HG02623 (cell line): ENCODE measurements at regions not wholly inside any gene's neighbourhood (a gene's known extent, or its start where the extent isn't known, plus 50 kb on each side); places are given as distances from the start of the nearest gene placed in this dataset.
"Not testable (repeated sequence)": the region's sequence is repeated elsewhere in the genome, so short reads cannot be mapped to it uniquely, and the experiment has no call there.

ENCODE experiments used
- ATAC-seq: cut with Tn5 transposase; IDR thresholded peaks from one replicate; pipeline ENCODE4 v1.9.1; 2021; ENCODE audit warnings: moderate library complexity; ENCODE audit not compliant: unreplicated experiment

DNA sequence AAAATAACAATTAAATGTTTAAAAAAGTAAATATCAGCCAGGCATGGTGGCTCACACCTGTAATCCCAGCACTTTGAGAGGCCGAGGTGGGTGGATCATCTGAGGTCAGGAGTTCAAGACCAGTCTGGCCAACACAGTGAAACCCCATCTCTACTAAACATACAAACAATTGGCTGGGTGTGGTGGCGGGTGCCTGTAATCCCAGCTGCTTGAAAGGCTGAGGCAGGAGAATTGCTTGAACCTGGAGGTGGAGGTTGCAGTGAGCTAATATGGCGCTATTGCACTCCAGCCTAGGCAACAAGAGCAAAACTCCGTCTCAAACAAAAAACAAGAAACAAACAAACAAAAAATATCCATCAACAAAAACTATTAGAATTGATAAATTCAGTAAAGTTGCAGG is 77.5 kb downstream of the SNX5 start:
- ATAC-seq: not testable (repeated sequence)

DNA sequence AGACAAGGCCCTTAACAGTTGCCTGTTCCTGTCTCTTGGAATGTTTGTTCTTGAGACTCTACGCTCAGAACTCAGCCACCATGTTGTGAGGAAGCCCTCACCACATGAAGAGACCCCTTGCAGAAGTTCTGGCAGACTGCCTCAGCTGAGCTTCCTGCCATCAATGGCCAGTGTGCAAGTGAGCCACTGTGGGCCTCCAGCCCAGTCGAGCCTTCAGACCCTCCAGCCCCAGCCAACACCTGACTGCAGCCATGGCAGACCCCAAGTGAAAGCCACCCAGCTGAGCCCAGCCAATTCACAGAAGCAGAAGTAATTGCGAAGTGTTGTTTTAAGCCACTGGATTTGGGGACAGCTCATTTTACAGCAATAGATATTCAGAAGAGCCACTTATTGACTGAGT is 78.3 kb downstream of the SNX5 start:
- no peak for ATAC-seq

DNA sequence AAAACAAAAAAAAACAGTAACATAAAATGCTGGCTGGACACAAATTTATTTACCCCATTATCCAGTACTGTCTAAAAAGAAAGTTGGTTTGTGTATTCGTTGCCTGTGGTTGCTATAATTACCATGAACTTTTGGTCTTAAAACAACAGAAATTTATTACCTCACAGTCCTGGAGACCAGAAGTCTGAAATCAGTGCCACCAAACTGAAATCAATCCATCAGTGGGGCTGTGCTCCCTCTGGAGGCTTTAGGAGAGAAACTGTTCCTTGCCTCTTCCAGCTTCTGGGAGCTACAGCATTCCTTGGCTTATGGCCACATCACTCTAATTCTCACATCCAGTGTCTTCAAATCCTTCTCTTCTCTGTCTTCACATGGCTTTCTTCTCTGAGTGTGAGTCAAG is 79.4 kb downstream of the SNX5 start:
- ATAC-seq: no peak

DNA sequence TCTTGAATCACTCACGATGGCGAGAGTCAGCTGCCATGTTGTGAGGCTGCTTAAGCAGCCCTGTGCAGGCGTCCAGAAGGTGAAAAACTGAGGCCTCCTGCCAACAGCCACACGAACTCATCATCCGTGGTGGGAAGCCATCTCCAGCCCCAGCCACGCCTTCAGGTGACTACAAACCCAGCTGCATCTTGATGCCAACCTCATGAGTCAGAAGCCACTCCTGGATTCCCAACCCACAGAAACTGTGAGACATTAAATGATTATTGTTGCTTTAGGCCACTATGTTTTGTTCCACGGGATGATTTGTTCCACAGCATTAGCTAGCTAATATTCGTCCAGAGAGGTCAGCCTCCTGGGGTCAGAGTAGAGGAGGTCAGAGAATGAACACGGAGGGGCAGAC is 80.5 kb downstream of the SNX5 start:
- ATAC-seq: no peak

DNA sequence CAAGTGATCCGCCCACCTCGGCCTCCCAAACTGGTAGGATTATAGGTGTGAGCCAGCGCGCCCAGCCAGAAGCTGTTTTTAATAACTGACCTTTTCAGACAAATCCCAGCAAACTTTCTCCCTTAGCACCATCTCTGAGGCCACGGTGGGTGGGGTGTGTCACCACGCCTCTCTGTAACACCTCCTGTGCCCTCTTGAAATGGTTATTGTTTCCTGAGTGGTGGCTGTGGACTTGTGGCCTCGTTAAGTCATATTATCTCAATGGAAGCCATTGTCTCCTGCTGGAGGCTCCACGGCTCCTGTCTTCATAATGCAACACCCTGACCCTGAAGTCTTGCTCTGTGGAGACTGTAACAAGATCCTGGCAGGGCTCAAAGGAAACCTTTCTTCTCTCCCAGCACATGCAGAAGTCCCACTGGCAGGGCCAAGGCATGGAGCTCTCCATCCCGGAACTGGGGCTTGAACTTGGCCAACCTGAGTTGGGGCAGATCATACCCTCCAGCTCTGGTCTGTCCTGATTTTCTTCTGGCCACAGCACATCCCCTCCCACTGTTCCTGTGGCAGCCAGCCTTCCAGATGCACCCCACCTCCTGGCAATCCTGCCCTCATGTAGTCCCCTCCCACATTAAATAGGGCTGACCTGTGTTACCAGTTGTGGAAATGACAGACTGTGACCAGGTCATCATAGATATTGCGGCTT is 81.1 kb downstream of the SNX5 start:
- no peak for ATAC-seq

GRCh38 chr20:17885544-17885943 is 83.0 kb downstream of the SNX5 start:
- ATAC-seq: no peak

DNA sequence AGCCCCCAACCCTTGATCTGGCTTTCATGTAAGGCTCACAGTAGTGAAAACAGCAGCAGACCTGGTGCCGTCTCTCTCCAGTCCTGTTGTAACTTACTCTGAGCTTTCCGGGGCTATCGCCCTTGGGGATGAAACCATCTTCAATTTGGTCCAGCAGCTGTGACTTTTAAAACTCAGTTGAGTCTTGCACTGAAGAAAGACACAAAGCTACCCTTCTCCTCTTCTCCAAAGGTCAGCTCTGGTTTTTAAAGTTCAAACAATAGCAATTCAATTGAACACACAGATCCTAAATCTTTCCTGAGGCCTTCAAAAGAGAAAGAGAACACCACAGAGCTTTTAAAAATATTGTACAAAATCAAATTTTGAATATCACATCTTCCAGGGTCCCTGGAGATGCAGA is 83.5 kb downstream of the SNX5 start:
- no peak for ATAC-seq

DNA sequence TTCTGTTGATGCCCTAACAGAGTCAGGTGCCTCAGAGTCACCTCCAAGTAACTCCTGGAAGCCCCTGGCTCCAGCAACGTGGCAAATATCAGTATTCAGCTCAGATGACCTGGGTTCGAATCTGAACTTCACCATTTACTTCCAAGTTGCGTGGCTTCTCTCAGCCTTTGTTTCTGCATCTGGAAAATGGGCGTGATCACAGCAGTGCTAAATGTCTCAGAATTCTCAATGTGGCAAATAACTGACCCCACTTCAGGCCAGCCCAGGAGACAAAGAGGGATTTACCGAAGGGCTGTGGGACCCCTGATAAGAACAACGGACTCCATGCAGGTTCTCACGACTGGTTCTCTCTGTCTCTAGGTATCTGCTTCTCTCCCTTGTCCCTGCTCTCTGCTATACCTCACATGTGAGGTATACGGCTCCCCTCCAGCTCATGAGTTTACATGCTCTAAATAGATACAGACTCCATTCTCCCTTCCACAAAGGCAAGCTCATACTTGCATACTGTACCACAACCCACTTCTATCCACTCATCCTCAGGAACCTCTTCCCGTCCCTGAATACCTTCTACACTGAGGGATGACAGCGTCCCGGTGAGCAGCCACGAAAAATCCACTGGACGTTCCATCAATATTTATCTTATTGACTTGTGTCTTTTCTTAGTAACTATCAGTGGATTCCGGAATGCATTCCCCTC is 84.1 kb downstream of the SNX5 start:
- ATAC-seq: no peak

- no peak for ATAC-seq
These were observed 84.8 kb downstream of the SNX5 start for GRCh38 chr20:17883592-17884306.

DNA sequence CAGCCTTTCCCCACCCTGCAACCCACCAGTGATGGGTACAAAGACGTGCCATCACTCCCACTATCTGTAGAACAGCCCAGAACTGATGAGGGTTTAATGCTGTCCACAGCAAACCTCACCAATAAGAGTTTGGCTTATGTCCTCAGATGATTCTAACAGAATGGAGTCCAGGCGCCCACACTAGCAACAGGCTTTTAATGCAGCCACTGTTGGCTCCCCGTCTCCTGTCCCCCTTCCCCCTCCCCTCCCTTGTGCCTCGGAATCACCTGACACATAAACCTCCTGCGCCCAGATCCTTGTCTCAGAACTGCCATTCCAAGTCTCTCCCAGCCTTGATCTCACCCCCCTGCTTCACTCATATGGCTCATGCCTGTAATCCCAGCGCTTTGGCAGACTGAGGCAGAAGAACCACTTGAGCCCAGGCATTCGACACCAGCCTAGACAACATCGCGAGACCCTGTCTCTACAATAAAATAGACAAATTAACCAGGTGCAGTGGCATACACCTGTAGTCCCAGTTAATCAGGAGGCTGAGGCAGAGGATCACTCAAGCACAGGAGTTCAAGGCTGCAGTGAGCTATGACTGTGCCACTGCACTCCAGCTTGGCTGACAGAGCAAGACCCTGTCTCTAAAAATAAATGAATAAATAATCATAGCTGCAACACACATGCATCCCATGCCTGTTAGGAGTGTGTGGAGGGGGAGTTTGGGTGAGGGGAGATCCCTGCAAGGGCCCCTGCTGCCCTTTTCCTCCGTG is 85.6 kb downstream of the SNX5 start:
- no peak for ATAC-seq

- ATAC-seq: no peak
These were observed 86.3 kb downstream of the SNX5 start for GRCh38 chr20:17882065-17882833.

DNA sequence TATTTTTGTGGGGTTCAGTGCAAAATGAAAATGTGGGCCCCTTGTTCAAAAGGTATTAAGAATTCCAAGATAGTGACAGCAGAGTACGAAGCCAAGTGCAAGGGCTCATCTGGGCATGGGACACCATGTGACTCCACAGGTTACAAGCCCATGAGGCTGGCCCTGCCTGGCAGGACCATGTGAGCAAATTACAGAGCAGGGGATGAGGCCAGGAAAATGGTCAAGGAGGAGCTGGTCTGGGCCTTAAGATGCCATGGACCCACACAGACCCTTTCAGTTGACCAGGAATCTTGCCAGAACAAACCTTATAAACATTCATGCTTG is 86.9 kb downstream of the SNX5 start:
- no peak for ATAC-seq

- ATAC-seq: no peak
These were observed 89.5 kb downstream of the SNX5 start for GRCh38 chr20:17878912-17879602.

GRCh38 chr20:17878069-17878911 is 90.3 kb downstream of the SNX5 start:
- ATAC-seq: no peak

DNA sequence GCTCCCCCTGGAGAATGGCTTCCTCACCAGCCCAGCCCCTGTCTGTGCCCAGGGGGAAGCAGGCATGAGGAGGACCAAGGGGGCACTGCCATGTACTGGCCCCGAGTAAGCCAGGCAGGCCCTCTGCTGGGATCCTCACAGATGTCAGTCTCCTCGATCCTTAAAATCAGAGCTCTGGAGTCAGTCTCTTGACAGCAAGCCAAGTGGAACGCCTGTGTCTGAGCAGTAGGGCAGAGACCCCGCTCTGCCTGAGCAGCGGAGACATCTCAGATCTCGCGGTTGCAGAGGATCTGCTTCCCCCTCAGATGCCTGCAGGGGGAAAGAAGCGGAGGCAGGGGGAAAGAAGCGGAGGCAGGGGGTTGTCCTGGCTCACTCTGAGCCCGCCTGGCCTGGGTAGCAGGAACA is 92.6 kb downstream of the SNX5 start:
- ATAC-seq: no peak

GRCh38 chr20:17875106-17875980 is 93.3 kb downstream of the SNX5 start:
- ATAC-seq: no peak

- ATAC-seq: no peak
These were observed 94.1 kb downstream of the SNX5 start for GRCh38 chr20:17874271-17875105.
